MCF 10A (cell line): ENCODE measurements at regions not wholly inside any gene's neighbourhood (a gene's known extent, or its start where the extent isn't known, plus 50 kb on each side); places are given as distances from the start of the nearest gene placed in this dataset.

Experiments
- BruUV-seq: library from RNA; stranded (reverse); fragments of 400-500 nt; replicated peaks from 2 replicates; lab custom pipeline; 2021; lab: Mats Ljungman, UMichigan
- CTCF ChIA-PET: fragments of 300-600 bp; sonication (Branson Sonifier 250); formaldehyde crosslinking; extraction: SDS; loops from one replicate; lab custom pipeline; 2021; ENCODE audit warnings: antibody characterized with exemption, inconsistent platforms; lab: Yijun Ruan, JAX
- POLR2A ChIA-PET: fragments of 300-600, 350-650 bp; sonication (Branson Sonifier 250); formaldehyde crosslinking; extraction: SDS; loops from one replicate; lab custom pipeline; 2020; ENCODE audit warnings: antibody characterized with exemption, inconsistent platforms; lab: Yijun Ruan, JAX
- DNase-seq: peaks from one replicate; pipeline ENCODE4 v3.0.0-alpha.2; 2018; ENCODE audit not compliant: unreplicated experiment
- H3K27ac Mint-ChIP-seq: one replicate; pipeline ENCODE4 v1.8.0; 2022; ENCODE audit warnings: mild to moderate bottlenecking, low read depth, mixed read lengths; ENCODE audit not compliant: unreplicated experiment
- H3K27me3 Mint-ChIP-seq: one replicate; pipeline ENCODE4 v1.8.0; 2022; ENCODE audit warnings: mixed read lengths; ENCODE audit not compliant: insufficient read depth, unreplicated experiment
- H3K36me3 Mint-ChIP-seq: one replicate; pipeline ENCODE4 v1.8.0; 2022; ENCODE audit warnings: mild to moderate bottlenecking, moderate library complexity, mixed read lengths; ENCODE audit not compliant: insufficient read depth, unreplicated experiment
- H3K4me1 Mint-ChIP-seq: one replicate; pipeline ENCODE4 v1.8.0; 2022; ENCODE audit warnings: mixed read lengths; ENCODE audit not compliant: insufficient read depth, unreplicated experiment
- H3K4me3 Mint-ChIP-seq: one replicate; pipeline ENCODE4 v1.8.0; 2022; ENCODE audit warnings: mild to moderate bottlenecking, moderate library complexity, mixed read lengths; ENCODE audit not compliant: unreplicated experiment
- H3K9me3 Mint-ChIP-seq: one replicate; pipeline ENCODE4 v1.8.0; 2022; ENCODE audit warnings: mixed read lengths; ENCODE audit not compliant: unreplicated experiment
- CTCF ChIP-seq: fragments of 200-600 bp; IDR thresholded peaks from one replicate; pipeline ENCODE4 v1.8.0; 2022; ENCODE audit warnings: antibody characterized with exemption, mild to moderate bottlenecking; ENCODE audit not compliant: unreplicated experiment
- intact Hi-C: fragments of 100-400 bp; cut with micrococcal nuclease; formaldehyde crosslinking; loops from 2 replicates; pipeline ENCODE4 v1.14.1; 2022

- CTCF ChIA-PET: no interaction called here
- H3K27ac Mint-ChIP-seq: no peak overlapping the region
- TF ChIP-seq CTCF: no peak
- no peaks in the 10 kb centered on the region for H3K36me3 Mint-ChIP-seq
- no peak for DNase-seq
- no TSS peak for BruUV-seq
- intact Hi-C loops: no loop called here
- no peaks in the 10 kb centered on the region for H3K4me1 Mint-ChIP-seq
- no peak overlapping the region for H3K4me3 Mint-ChIP-seq
- peaks cover 39% of the 10 kb centered on the region for H3K27me3 Mint-ChIP-seq
- POLR2A ChIA-PET: no interaction called here
- no peaks in the 10 kb centered on the region for H3K9me3 Mint-ChIP-seq
Observed at GRCh38 chr5:6181147-6181729, 197.1 kb downstream of the MED10 start.

- no peaks in the 10 kb centered on the region for H3K36me3 Mint-ChIP-seq
- CTCF ChIA-PET: interaction anchor here (0.5 kb wide), 1 partner anchor 11 kb away, joined by 3 read pairs; no protein-coding TSS in a partner anchor
- no peaks in the 10 kb centered on the region for H3K9me3 Mint-ChIP-seq
- H3K4me3 Mint-ChIP-seq: no peak overlapping the region
- no peaks in the 10 kb centered on the region for H3K4me1 Mint-ChIP-seq
- BruUV-seq: no TSS peak
- DNase-seq: no peak
- H3K27ac Mint-ChIP-seq: no peak overlapping the region
- H3K27me3 Mint-ChIP-seq: peaks cover 36% of the 10 kb centered on the region
- TF ChIP-seq CTCF: no peak
- intact Hi-C loops: no loop called here
- POLR2A ChIA-PET: no interaction called here
Observed at GRCh38 chr5:6180231-6180872, 198.0 kb downstream of the MED10 start.

GRCh38 chr5:6178846-6179532 lies 199.4 kb downstream of the MED10 start:
- Mint-ChIP-seq H3K36me3 (no peaks in the 10 kb centered on the region), H3K4me3 (no peak overlapping the region), H3K9me3 (no peaks in the 10 kb centered on the region), H3K27ac (no peak overlapping the region), H3K27me3 (peaks cover 34% of the 10 kb centered on the region), H3K4me1 (no peaks in the 10 kb centered on the region)
- DNase-seq: no peak
- intact Hi-C loops: no loop called here
- CTCF ChIA-PET: no interaction called here
- BruUV-seq: no TSS peak
- POLR2A ChIA-PET: interaction anchor here (0.5 to 0.6 kb wide), 2 partner anchors 188 to 1974 kb away, joined by 3 read pairs; no protein-coding TSS in a partner anchor
- no peak for TF ChIP-seq CTCF

GRCh38 chr5:6177926-6178325 lies 200.4 kb downstream of the MED10 start:
- no peak overlapping the region for H3K27ac Mint-ChIP-seq
- H3K4me1 Mint-ChIP-seq: no peaks in the 10 kb centered on the region
- intact Hi-C loops: no loop called here
- BruUV-seq: no TSS peak
- no peaks in the 10 kb centered on the region for H3K9me3 Mint-ChIP-seq
- TF ChIP-seq CTCF: no peak
- POLR2A ChIA-PET: no interaction called here
- H3K27me3 Mint-ChIP-seq: peaks cover 34% of the 10 kb centered on the region
- no peak for DNase-seq
- CTCF ChIA-PET: no interaction called here
- H3K36me3 Mint-ChIP-seq: no peaks in the 10 kb centered on the region
- no peak overlapping the region for H3K4me3 Mint-ChIP-seq
